ENCODE measurements at regions not wholly inside any gene's neighbourhood (a gene's known extent, or its start where the extent isn't known, plus 50 kb on each side); places are given as distances from the start of the nearest gene placed in this dataset.

GRCh38 chr5:7955476-7955875 is 86.5 kb downstream of the MTRR start:
- DNase-seq (ENCODE audit: low spot score) = no peak

GRCh38 chr5:7957329-7957728 is 88.4 kb downstream of the MTRR start:
- DNase-seq (ENCODE audit: low spot score) = no peak

GRCh38 chr5:7960142-7960541 is 91.2 kb downstream of the MTRR start:
- no peak for DNase-seq (ENCODE audit: low spot score)

- no peak for DNase-seq (ENCODE audit: low spot score)
Observed at GRCh38 chr5:7961540-7961939, 92.6 kb downstream of the MTRR start.

- DNase-seq (ENCODE audit: low spot score) = no peak
Observed at GRCh38 chr5:7970816-7971215, 101.9 kb downstream of the MTRR start.

GRCh38 chr5:7976411-7977190 is 107.7 kb downstream of the MTRR start:
- no peak for DNase-seq (ENCODE audit: low spot score)

GRCh38 chr5:7978114-7978513 is 109.2 kb downstream of the MTRR start:
- DNase-seq (ENCODE audit: low spot score) = no peak

GRCh38 chr5:7978991-7979390 is 110.0 kb downstream of the MTRR start:
- DNase-seq (ENCODE audit: low spot score) = no peak

- DNase-seq (ENCODE audit: low spot score) = no peak
Observed at GRCh38 chr5:7980881-7981280, 111.9 kb downstream of the MTRR start.

- no peak for DNase-seq (ENCODE audit: low spot score)
Observed at GRCh38 chr5:7983433-7983832, 114.5 kb downstream of the MTRR start.

- DNase-seq (ENCODE audit: low spot score) = no peak
Observed at GRCh38 chr5:7991125-7991821, 122.3 kb downstream of the MTRR start.

GRCh38 chr5:7995688-7996294 is 126.8 kb downstream of the MTRR start:
- no peak for DNase-seq (ENCODE audit: low spot score)

- no peak for DNase-seq (ENCODE audit: low spot score)
Observed at GRCh38 chr5:8005416-8005815, 136.5 kb downstream of the MTRR start.

- DNase-seq (ENCODE audit: low spot score) = no peak
Observed at GRCh38 chr5:8012131-8012977, 143.4 kb downstream of the MTRR start.

GRCh38 chr5:8013948-8014710 is 145.2 kb downstream of the MTRR start:
- DNase-seq (ENCODE audit: low spot score) = no peak

- no peak for DNase-seq (ENCODE audit: low spot score)
Observed at GRCh38 chr5:8019719-8020218, 150.8 kb downstream of the MTRR start.

GRCh38 chr5:8020861-8021514 is 152.0 kb downstream of the MTRR start:
- DNase-seq (ENCODE audit: low spot score) = no peak

- no peak for DNase-seq (ENCODE audit: low spot score)
Observed at GRCh38 chr5:8028243-8028642, 159.3 kb downstream of the MTRR start.

GRCh38 chr5:8033261-8033660 is 164.3 kb downstream of the MTRR start:
- no peak for DNase-seq (ENCODE audit: low spot score)

- DNase-seq (ENCODE audit: low spot score) = no peak
Observed at GRCh38 chr5:8034852-8035251, 165.9 kb downstream of the MTRR start.

- DNase-seq (ENCODE audit: low spot score) = no peak
Observed at GRCh38 chr5:8048920-8049319, 180.0 kb downstream of the MTRR start.
